ENCODE measurements at regions not wholly inside any gene's neighbourhood (a gene's known extent, or its start where the extent isn't known, plus 50 kb on each side); places are given as distances from the start of the nearest gene placed in this dataset.

GRCh38 chr3:120528163-120528562, 68.0 kb upstream of the NDUFB4 start:
- Mint-ChIP-seq H3K27me3 (ENCODE audit: insufficient read depth, unreplicated experiment) (peaks cover 18% of the 10 kb centered on the region), H3K4me3 (ENCODE audit: unreplicated experiment) (no peak overlapping the region), H3K4me1 (ENCODE audit: low read depth, unreplicated experiment) (no peaks in the 10 kb centered on the region), H3K27ac (ENCODE audit: unreplicated experiment) (no peak overlapping the region), H3K36me3 (ENCODE audit: insufficient read depth, unreplicated experiment) (no peaks in the 10 kb centered on the region), H3K9me3 (ENCODE audit: unreplicated experiment) (no peaks in the 10 kb centered on the region)
- no peak overlapping the region for H3K4me3 ChIP-seq (ENCODE audit: low read depth, low read length)
- TF ChIP-seq CTCF (IDR thresholded peaks at IDR 0.05; ENCODE audit: insufficient read depth in 1 of 2, low read depth in 1 of 2, low read length in 1 of 2, severe bottlenecking in 1 of 2, unreplicated experiment in 1 of 2), result no peak
- no TSS peak for BruUV-seq (replicated peaks)
- H3K4me1 ChIP-seq, result no peaks in the 10 kb centered on the region
- DNase-seq, result no peak
- POLR2A ChIA-PET, result no interaction called here
- H3K36me3 ChIP-seq (ENCODE audit: control insufficient read depth, insufficient read depth, low read length), result no peaks in the 10 kb centered on the region
- intact Hi-C loops (cut with micrococcal nuclease; ENCODE audit: unreplicated experiment), result no loop called here
- CTCF ChIA-PET, result no interaction called here
- 0 out of 2 replicates have a peak, but pooled peaks cover 4% of the 10 kb centered on the region for H3K9me3 ChIP-seq
- no peaks in the 10 kb centered on the region for H3K27me3 ChIP-seq (replicated peaks; ENCODE audit: control insufficient read depth, insufficient read depth, low read length)

DNA sequence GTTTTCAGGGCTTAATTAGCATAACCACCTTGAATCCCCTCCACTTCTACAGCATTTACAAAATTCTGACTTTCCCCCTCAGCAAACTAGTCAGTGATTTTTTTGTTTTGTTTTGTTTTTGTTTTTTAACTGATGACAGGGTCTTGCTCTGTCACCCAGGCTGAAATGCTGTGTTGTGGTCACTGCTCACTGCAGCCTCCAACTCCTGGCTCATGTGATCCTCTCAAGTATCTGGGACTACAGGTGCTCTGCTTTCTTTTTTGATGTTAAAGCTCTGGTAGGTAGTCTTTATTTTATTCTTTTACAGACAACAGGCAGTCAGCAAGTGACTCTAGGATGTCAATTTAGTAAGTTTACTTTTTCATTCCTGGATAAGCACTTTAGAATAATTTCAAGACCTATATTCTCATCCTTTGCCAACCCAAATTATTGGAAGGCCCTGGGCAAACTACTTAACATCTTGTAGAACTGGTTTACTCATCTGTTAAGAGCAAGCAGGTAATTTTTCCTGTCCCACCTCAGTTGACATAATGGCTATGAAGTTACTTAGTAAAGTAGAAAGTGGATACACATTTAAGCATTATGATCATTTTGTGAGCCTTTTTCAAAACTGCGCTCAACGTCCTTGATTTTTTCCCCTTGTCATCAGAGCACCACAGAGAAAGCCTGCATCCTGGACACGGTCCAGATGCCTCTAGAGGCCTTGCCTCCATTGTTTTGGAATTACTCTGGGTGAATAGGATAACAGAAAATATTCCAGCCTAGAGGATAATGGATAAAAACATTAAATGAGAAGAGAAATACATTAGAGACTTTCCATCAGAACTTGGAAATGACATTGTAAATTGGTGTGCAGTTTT, 69.9 kb upstream of the NDUFB4 start:
- Mint-ChIP-seq H3K4me1 (ENCODE audit: low read depth, unreplicated experiment) (no peaks in the 10 kb centered on the region), H3K27me3 (ENCODE audit: insufficient read depth, unreplicated experiment) (peaks cover 9% of the 10 kb centered on the region), H3K27ac (ENCODE audit: unreplicated experiment) (no peak overlapping the region), H3K36me3 (ENCODE audit: insufficient read depth, unreplicated experiment) (no peaks in the 10 kb centered on the region), H3K4me3 (ENCODE audit: unreplicated experiment) (no peak overlapping the region), H3K9me3 (ENCODE audit: unreplicated experiment) (no peaks in the 10 kb centered on the region)
- H3K36me3 ChIP-seq (ENCODE audit: control insufficient read depth, insufficient read depth, low read length), result no peaks in the 10 kb centered on the region
- no peak for TF ChIP-seq CTCF (IDR thresholded peaks at IDR 0.05; ENCODE audit: insufficient read depth in 1 of 2, low read depth in 1 of 2, low read length in 1 of 2, severe bottlenecking in 1 of 2, unreplicated experiment in 1 of 2)
- ChIA-PET POLR2A (no interaction called here), CTCF (no interaction called here)
- H3K27me3 ChIP-seq (replicated peaks; ENCODE audit: control insufficient read depth, insufficient read depth, low read length), result no peaks in the 10 kb centered on the region
- H3K4me1 ChIP-seq, result no peaks in the 10 kb centered on the region
- intact Hi-C loops (cut with micrococcal nuclease; ENCODE audit: unreplicated experiment), result no loop called here
- H3K4me3 ChIP-seq (ENCODE audit: low read depth, low read length), result no peak overlapping the region
- BruUV-seq (replicated peaks), result no TSS peak
- no peaks in the 10 kb centered on the region for H3K9me3 ChIP-seq
- DNase-seq, result no peak

- no peaks in the 10 kb centered on the region for H3K4me1 ChIP-seq
- no TSS peak for BruUV-seq (replicated peaks)
- peaks cover 2% of the 10 kb centered on the region for H3K27me3 Mint-ChIP-seq (ENCODE audit: insufficient read depth, unreplicated experiment)
- no peaks in the 10 kb centered on the region for H3K9me3 ChIP-seq
- no peaks in the 10 kb centered on the region for H3K4me1 Mint-ChIP-seq (ENCODE audit: low read depth, unreplicated experiment)
- TF ChIP-seq CTCF (IDR thresholded peaks at IDR 0.05; ENCODE audit: insufficient read depth in 1 of 2, low read depth in 1 of 2, low read length in 1 of 2, severe bottlenecking in 1 of 2, unreplicated experiment in 1 of 2), result no peak
- DNase-seq, result no peak
- H3K27me3 ChIP-seq (replicated peaks; ENCODE audit: control insufficient read depth, insufficient read depth, low read length), result no peaks in the 10 kb centered on the region
- H3K9me3 Mint-ChIP-seq (ENCODE audit: unreplicated experiment), result no peaks in the 10 kb centered on the region
- CTCF ChIA-PET, result no interaction called here
- H3K4me3 Mint-ChIP-seq (ENCODE audit: unreplicated experiment), result no peak overlapping the region
- H3K36me3 ChIP-seq (ENCODE audit: control insufficient read depth, insufficient read depth, low read length), result no peaks in the 10 kb centered on the region
- H3K36me3 Mint-ChIP-seq (ENCODE audit: insufficient read depth, unreplicated experiment), result no peaks in the 10 kb centered on the region
- intact Hi-C loops (cut with micrococcal nuclease; ENCODE audit: unreplicated experiment), result no loop called here
- no peak overlapping the region for H3K27ac Mint-ChIP-seq (ENCODE audit: unreplicated experiment)
- no peak overlapping the region for H3K4me3 ChIP-seq (ENCODE audit: low read depth, low read length)
- POLR2A ChIA-PET, result no interaction called here
Measured at GRCh38 chr3:120524171-120524923, 71.8 kb upstream of the NDUFB4 start.
